ENCODE measurements at regions not wholly inside any gene's neighbourhood (a gene's known extent, or its start where the extent isn't known, plus 50 kb on each side); places are given as distances from the start of the nearest gene placed in this dataset.

DNA sequence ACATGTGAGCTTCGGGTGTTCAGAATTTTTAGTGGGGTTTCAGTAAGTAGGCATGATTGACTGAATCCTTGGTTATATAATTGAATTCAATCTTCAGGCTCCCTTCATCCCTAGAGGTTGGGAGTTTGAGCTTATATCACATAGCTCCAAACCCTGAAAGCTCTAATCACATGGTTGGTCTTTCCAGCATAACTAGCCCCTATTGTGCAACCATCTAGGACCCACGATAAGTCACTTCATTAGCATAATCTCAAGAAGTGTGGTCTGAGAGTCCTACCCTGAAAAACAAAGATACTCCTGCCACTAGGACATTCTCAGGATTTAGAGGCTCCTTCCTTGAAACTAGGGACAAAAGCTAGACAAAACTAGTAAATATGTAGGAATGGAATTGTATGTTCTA lies 348.9 kb upstream of the CBLB start:
- TF ChIP-seq, protein P1, sequence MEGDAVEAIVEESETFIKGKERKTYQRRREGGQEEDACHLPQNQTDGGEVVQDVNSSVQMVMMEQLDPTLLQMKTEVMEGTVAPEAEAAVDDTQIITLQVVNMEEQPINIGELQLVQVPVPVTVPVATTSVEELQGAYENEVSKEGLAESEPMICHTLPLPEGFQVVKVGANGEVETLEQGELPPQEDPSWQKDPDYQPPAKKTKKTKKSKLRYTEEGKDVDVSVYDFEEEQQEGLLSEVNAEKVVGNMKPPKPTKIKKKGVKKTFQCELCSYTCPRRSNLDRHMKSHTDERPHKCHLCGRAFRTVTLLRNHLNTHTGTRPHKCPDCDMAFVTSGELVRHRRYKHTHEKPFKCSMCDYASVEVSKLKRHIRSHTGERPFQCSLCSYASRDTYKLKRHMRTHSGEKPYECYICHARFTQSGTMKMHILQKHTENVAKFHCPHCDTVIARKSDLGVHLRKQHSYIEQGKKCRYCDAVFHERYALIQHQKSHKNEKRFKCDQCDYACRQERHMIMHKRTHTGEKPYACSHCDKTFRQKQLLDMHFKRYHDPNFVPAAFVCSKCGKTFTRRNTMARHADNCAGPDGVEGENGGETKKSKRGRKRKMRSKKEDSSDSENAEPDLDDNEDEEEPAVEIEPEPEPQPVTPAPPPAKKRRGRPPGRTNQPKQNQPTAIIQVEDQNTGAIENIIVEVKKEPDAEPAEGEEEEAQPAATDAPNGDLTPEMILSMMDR (IDR thresholded peaks at IDR 0.05) = no peak
- TF ChIP-seq POLR2A (IDR thresholded peaks at IDR 0.05) = no peak

Measured in Peyer's patch (tissue), 4 donors.